Renal pelvis (tissue), 1 donor: ENCODE measurements at regions not wholly inside any gene's neighbourhood (a gene's known extent, or its start where the extent isn't known, plus 50 kb on each side); places are given as distances from the start of the nearest gene placed in this dataset.
"Not testable (repeated sequence)": the region's sequence is repeated elsewhere in the genome, so short reads cannot be mapped to it uniquely, and the experiment has no call there.

Experiments
- DNase-seq: peaks from one replicate; pipeline ENCODE4 v3.0.0-alpha.2; 2013

- peak; percentile 52 for DNase-seq
Observed at GRCh38 chr16:29184738-29185438, 200.0 kb downstream of the LAT start.

GRCh38 chr16:29182940-29183868 lies 198.4 kb downstream of the LAT start:
- not testable (repeated sequence) for DNase-seq

- DNase-seq, result no peak
Observed at GRCh38 chr16:29182501-29182900, 197.6 kb downstream of the LAT start.

- DNase-seq, result not testable (repeated sequence)
Observed at GRCh38 chr16:29181921-29182411, 197.1 kb downstream of the LAT start.

GRCh38 chr16:29181254-29181780 lies 196.5 kb downstream of the LAT start:
- DNase-seq, result not testable (repeated sequence)

- not testable (repeated sequence) for DNase-seq
Observed at GRCh38 chr16:29180206-29180600, 195.4 kb downstream of the LAT start.

GRCh38 chr16:29179401-29180205 lies 194.8 kb downstream of the LAT start:
- not testable (repeated sequence) for DNase-seq

- not testable (repeated sequence) for DNase-seq
Observed at GRCh38 chr16:29177888-29178726, 193.3 kb downstream of the LAT start.

- not testable (repeated sequence) for DNase-seq
Observed at GRCh38 chr16:29177203-29177887, 192.5 kb downstream of the LAT start.

- not testable (repeated sequence) for DNase-seq
Observed at GRCh38 chr16:29176822-29177202, 192.0 kb downstream of the LAT start.

- not testable (repeated sequence) for DNase-seq
Observed at GRCh38 chr16:29176154-29176470, 191.3 kb downstream of the LAT start.

- DNase-seq, result not testable (repeated sequence)
Observed at GRCh38 chr16:29175411-29176153, 190.7 kb downstream of the LAT start.

GRCh38 chr16:29173371-29174305 lies 188.8 kb downstream of the LAT start:
- not testable (repeated sequence) for DNase-seq

GRCh38 chr16:29172098-29172724 lies 187.4 kb downstream of the LAT start:
- not testable (repeated sequence) for DNase-seq

GRCh38 chr16:29171296-29171695 lies 186.4 kb downstream of the LAT start:
- not testable (repeated sequence) for DNase-seq

- DNase-seq, result not testable (repeated sequence)
Observed at GRCh38 chr16:29170393-29171119, 185.7 kb downstream of the LAT start.
